ENCODE measurements at regions not wholly inside any gene's neighbourhood (a gene's known extent, or its start where the extent isn't known, plus 50 kb on each side); places are given as distances from the start of the nearest gene placed in this dataset.
A peak's percentile ranks its signal among the peaks of the same experiment; 100 is the strongest.

DNA sequence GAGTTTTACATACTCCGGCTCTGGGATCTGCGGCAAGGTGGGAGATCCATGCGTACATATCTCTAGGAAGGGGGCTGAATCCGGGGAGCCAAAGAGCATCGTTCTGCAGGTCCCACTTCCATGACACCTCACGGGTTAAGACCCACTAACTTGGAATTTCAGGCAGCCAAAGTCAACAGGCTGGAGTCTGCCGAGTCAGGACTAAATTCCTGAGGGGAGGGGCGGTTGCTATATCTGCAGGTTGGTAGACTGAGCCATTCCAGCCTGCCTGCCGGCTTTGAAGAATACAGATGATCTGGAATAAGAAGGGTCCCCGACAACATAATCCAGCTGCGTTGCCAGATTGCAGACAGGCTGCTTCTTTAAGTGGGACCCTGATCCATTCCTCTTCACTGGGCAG is 65.4 kb upstream of the PEX5L start:
- ChIA-PET CTCF (no interaction called here), POLR2A (no interaction called here)
- H3K27ac Mint-ChIP-seq (ENCODE audit: unreplicated experiment), result no peak overlapping the region
- Histone ChIP-seq H3K9me3 (0 out of 2 replicates have a peak, but pooled peaks cover 4% of the 10 kb centered on the region), H3K27me3 (replicated peaks; ENCODE audit: control insufficient read depth, insufficient read depth, low read length) (no peaks in the 10 kb centered on the region), H3K36me3 (ENCODE audit: control insufficient read depth, insufficient read depth, low read length) (no peaks in the 10 kb centered on the region), H3K4me1 (0 out of 2 replicates have a peak, but pooled peaks cover 8% of the 10 kb centered on the region), H3K4me3 (ENCODE audit: low read depth, low read length) (no peak overlapping the region)
- H3K4me3 Mint-ChIP-seq (ENCODE audit: unreplicated experiment), result no peak overlapping the region
- intact Hi-C loops (cut with micrococcal nuclease; ENCODE audit: unreplicated experiment), result no loop called here
- BruUV-seq (replicated peaks), result no TSS peak
- TF ChIP-seq, protein P1, sequence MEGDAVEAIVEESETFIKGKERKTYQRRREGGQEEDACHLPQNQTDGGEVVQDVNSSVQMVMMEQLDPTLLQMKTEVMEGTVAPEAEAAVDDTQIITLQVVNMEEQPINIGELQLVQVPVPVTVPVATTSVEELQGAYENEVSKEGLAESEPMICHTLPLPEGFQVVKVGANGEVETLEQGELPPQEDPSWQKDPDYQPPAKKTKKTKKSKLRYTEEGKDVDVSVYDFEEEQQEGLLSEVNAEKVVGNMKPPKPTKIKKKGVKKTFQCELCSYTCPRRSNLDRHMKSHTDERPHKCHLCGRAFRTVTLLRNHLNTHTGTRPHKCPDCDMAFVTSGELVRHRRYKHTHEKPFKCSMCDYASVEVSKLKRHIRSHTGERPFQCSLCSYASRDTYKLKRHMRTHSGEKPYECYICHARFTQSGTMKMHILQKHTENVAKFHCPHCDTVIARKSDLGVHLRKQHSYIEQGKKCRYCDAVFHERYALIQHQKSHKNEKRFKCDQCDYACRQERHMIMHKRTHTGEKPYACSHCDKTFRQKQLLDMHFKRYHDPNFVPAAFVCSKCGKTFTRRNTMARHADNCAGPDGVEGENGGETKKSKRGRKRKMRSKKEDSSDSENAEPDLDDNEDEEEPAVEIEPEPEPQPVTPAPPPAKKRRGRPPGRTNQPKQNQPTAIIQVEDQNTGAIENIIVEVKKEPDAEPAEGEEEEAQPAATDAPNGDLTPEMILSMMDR (IDR thresholded peaks at IDR 0.05; ENCODE audit: insufficient read depth in 1 of 2, low read depth in 1 of 2, low read length in 1 of 2, severe bottlenecking in 1 of 2, unreplicated experiment in 1 of 2), result no peak
- peaks cover 3% of the 10 kb centered on the region for H3K27me3 Mint-ChIP-seq (ENCODE audit: insufficient read depth, unreplicated experiment)
- no peaks in the 10 kb centered on the region for H3K36me3 Mint-ChIP-seq (ENCODE audit: insufficient read depth, unreplicated experiment)
- DNase-seq, result peak; percentile 40 to 50
- H3K9me3 Mint-ChIP-seq (ENCODE audit: unreplicated experiment), result no peaks in the 10 kb centered on the region
- no peaks in the 10 kb centered on the region for H3K4me1 Mint-ChIP-seq (ENCODE audit: low read depth, unreplicated experiment)

DNA sequence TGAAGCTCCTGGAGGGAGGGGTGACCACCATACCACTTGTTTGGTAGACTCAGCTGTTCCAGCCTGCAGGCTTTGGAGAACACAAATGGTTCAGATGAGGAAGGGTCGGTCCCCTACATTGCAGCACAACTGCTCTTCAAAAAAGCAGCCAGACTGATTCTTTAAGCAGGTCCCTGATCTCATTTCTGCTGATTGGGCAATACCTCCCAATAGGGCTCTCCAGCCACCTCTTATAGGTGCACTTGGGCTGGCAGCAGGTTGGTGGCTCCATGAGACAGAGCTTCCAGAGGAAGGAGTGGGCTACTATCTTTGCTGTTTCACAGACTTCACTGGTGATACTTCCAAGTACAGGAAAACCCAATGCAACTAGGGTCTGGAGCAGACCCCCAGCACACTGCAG is 65.9 kb upstream of the PEX5L start:
- no peak for DNase-seq
- H3K4me1 Mint-ChIP-seq (ENCODE audit: low read depth, unreplicated experiment), result no peaks in the 10 kb centered on the region
- no peak overlapping the region for H3K4me3 ChIP-seq (ENCODE audit: low read depth, low read length)
- H3K27me3 Mint-ChIP-seq (ENCODE audit: insufficient read depth, unreplicated experiment), result peaks cover 3% of the 10 kb centered on the region
- no TSS peak for BruUV-seq (replicated peaks)
- no peaks in the 10 kb centered on the region for H3K36me3 Mint-ChIP-seq (ENCODE audit: insufficient read depth, unreplicated experiment)
- intact Hi-C loops (cut with micrococcal nuclease; ENCODE audit: unreplicated experiment), result no loop called here
- no peak overlapping the region for H3K27ac Mint-ChIP-seq (ENCODE audit: unreplicated experiment)
- H3K36me3 ChIP-seq (ENCODE audit: control insufficient read depth, insufficient read depth, low read length), result no peaks in the 10 kb centered on the region
- ChIA-PET POLR2A (no interaction called here), CTCF (no interaction called here)
- 0 out of 2 replicates have a peak, but pooled peaks cover 4% of the 10 kb centered on the region for H3K9me3 ChIP-seq
- 0 out of 2 replicates have a peak, but pooled peaks cover 8% of the 10 kb centered on the region for H3K4me1 ChIP-seq
- H3K9me3 Mint-ChIP-seq (ENCODE audit: unreplicated experiment), result no peaks in the 10 kb centered on the region
- TF ChIP-seq, protein P1 (IDR thresholded peaks at IDR 0.05; ENCODE audit: insufficient read depth in 1 of 2, low read depth in 1 of 2, low read length in 1 of 2, severe bottlenecking in 1 of 2, unreplicated experiment in 1 of 2), result no peak
- H3K27me3 ChIP-seq (replicated peaks; ENCODE audit: control insufficient read depth, insufficient read depth, low read length), result no peaks in the 10 kb centered on the region
- H3K4me3 Mint-ChIP-seq (ENCODE audit: unreplicated experiment), result no peak overlapping the region

DNA sequence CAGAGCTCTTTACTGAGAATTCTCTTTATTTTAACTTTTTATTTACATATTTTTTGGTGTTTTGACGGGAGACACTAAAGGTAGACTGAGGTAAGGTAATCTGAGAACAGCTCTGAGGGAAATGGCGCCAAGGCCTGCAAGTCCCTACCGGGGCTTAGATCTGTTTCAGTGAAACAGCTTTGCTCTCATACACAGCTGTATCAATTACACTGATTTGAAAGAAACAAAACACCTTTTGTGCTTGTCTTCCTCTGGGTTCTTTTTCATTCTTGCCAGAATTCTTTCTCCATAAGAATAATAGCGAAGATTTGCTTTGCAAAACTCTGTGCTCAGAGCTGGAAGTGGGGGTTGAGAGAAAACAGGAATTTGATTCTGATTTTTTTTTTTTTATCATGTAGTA is 79.5 kb upstream of the PEX5L start:
- TF ChIP-seq, protein P1 (IDR thresholded peaks at IDR 0.05; ENCODE audit: insufficient read depth in 1 of 2, low read depth in 1 of 2, low read length in 1 of 2, severe bottlenecking in 1 of 2, unreplicated experiment in 1 of 2), result no peak
- BruUV-seq (replicated peaks), result no TSS peak
- Histone ChIP-seq H3K4me1 (no peaks in the 10 kb centered on the region), H3K9me3 (no peaks in the 10 kb centered on the region), H3K27me3 (replicated peaks; ENCODE audit: control insufficient read depth, insufficient read depth, low read length) (no peaks in the 10 kb centered on the region), H3K36me3 (ENCODE audit: control insufficient read depth, insufficient read depth, low read length) (no peaks in the 10 kb centered on the region), H3K4me3 (ENCODE audit: low read depth, low read length) (no peak overlapping the region)
- POLR2A ChIA-PET, result no interaction called here
- H3K27ac Mint-ChIP-seq (ENCODE audit: unreplicated experiment), result no peak overlapping the region
- H3K9me3 Mint-ChIP-seq (ENCODE audit: unreplicated experiment), result no peaks in the 10 kb centered on the region
- H3K4me3 Mint-ChIP-seq (ENCODE audit: unreplicated experiment), result no peak overlapping the region
- H3K27me3 Mint-ChIP-seq (ENCODE audit: insufficient read depth, unreplicated experiment), result no peaks in the 10 kb centered on the region
- no peaks in the 10 kb centered on the region for H3K36me3 Mint-ChIP-seq (ENCODE audit: insufficient read depth, unreplicated experiment)
- intact Hi-C loops (cut with micrococcal nuclease; ENCODE audit: unreplicated experiment), result no loop called here
- no peak for DNase-seq
- CTCF ChIA-PET, result no interaction called here
- H3K4me1 Mint-ChIP-seq (ENCODE audit: low read depth, unreplicated experiment), result no peaks in the 10 kb centered on the region

Data from Caco-2 (cell line).